ENCODE measurements at regions not wholly inside any gene's neighbourhood (a gene's known extent, or its start where the extent isn't known, plus 50 kb on each side); places are given as distances from the start of the nearest gene placed in this dataset.
A peak's percentile ranks its signal among the peaks of the same experiment; 100 is the strongest.

- H3K27ac ChIP-seq (ENCODE audit: low read depth): peak overlapping the region; percentile 26; the same call in 1 of the 2 replicates
- peaks cover 32% of the 10 kb centered on the region for H3K4me1 ChIP-seq (ENCODE audit: insufficient read depth)
- Mint-ChIP-seq H3K9me3 (peaks cover 19% of the 10 kb centered on the region), H3K4me1 (peaks cover 24% of the 10 kb centered on the region), H3K27ac (peak overlapping the region; percentile 30), H3K36me3 (ENCODE audit: low read depth) (peaks cover 7% of the 10 kb centered on the region; the same call in 2 of the 3 replicates), H3K4me3 (no peak overlapping the region), H3K27me3 (ENCODE audit: insufficient read depth, low read depth, poor library complexity) (no peaks in the 10 kb centered on the region)
- H3F3A ChIP-seq (replicated peaks; ENCODE audit: low read depth): 0 out of 2 replicates have a peak, but pooled peaks cover 3% of the 10 kb centered on the region
- no peaks in the 10 kb centered on the region for H3K79me2 ChIP-seq (replicated peaks; ENCODE audit: insufficient read depth)
- no peaks in the 10 kb centered on the region for H3K27me3 ChIP-seq (ENCODE audit: insufficient read depth)
- ATAC-seq: peak; percentile 76
- TF ChIP-seq POLR2AphosphoS5 (IDR thresholded peaks at IDR 0.05; ENCODE audit: low read depth): no peak
- peak; percentile 48; the same call in 1 of the 2 replicates for TF ChIP-seq NANOG (IDR thresholded peaks at IDR 0.05; ENCODE audit: borderline replicate concordance)
- DNase-seq (ENCODE audit: low spot score): peak; percentile 36
- H4K20me1 ChIP-seq (replicated peaks; ENCODE audit: insufficient read depth): no peaks in the 10 kb centered on the region
- no peaks in the 10 kb centered on the region for H3K36me3 ChIP-seq (ENCODE audit: insufficient read depth)
- no peak overlapping the region for H2AFZ ChIP-seq
- peak overlapping the region; percentile 28 for H3K4me2 ChIP-seq
- H3K4me3 ChIP-seq: no peak overlapping the region; the same call in 1 of the 2 replicates
- H3K9me2 ChIP-seq (ENCODE audit: insufficient read depth): peaks cover 14% of the 10 kb centered on the region; the same call in 1 of the 2 replicates
These were observed 295.4 kb downstream of the TOX3 start for GRCh38 chr16:52251495-52251894.

GRCh38 chr16:52247737-52248136 lies 299.2 kb downstream of the TOX3 start:
- no peak overlapping the region for H2AFZ ChIP-seq
- H3F3A ChIP-seq (replicated peaks; ENCODE audit: low read depth): 0 out of 2 replicates have a peak, but pooled peaks cover 3% of the 10 kb centered on the region
- no peaks in the 10 kb centered on the region for H3K27me3 Mint-ChIP-seq (ENCODE audit: insufficient read depth, low read depth, poor library complexity)
- no peak overlapping the region for H3K27ac Mint-ChIP-seq
- H3K36me3 Mint-ChIP-seq (ENCODE audit: low read depth): peaks cover 7% of the 10 kb centered on the region; the same call in 2 of the 3 replicates
- H3K36me3 ChIP-seq (ENCODE audit: insufficient read depth): no peaks in the 10 kb centered on the region
- no peak overlapping the region for H3K4me2 ChIP-seq
- no peak for DNase-seq (ENCODE audit: low spot score)
- H3K4me1 Mint-ChIP-seq: peaks cover 17% of the 10 kb centered on the region
- no peak overlapping the region for H3K4me3 ChIP-seq
- peaks cover 10% of the 10 kb centered on the region; the same call in 1 of the 2 replicates for H3K9me2 ChIP-seq (ENCODE audit: insufficient read depth)
- no peaks in the 10 kb centered on the region for H3K27me3 ChIP-seq (ENCODE audit: insufficient read depth)
- no peaks in the 10 kb centered on the region for H4K20me1 ChIP-seq (replicated peaks; ENCODE audit: insufficient read depth)
- no peaks in the 10 kb centered on the region for H3K79me2 ChIP-seq (replicated peaks; ENCODE audit: insufficient read depth)
- H3K4me3 Mint-ChIP-seq: no peak overlapping the region
- H3K27ac ChIP-seq (ENCODE audit: low read depth): no peak overlapping the region
- ATAC-seq: no peak
- peaks cover 23% of the 10 kb centered on the region for H3K4me1 ChIP-seq (ENCODE audit: insufficient read depth)
- H3K9me3 Mint-ChIP-seq: peaks cover 25% of the 10 kb centered on the region
- TF ChIP-seq REST (IDR thresholded peaks at IDR 0.05; ENCODE audit: unreplicated experiment) (no peak), NANOG (IDR thresholded peaks at IDR 0.05; ENCODE audit: borderline replicate concordance) (no peak), EZH2 (IDR thresholded peaks at IDR 0.05; ENCODE audit: low read depth, unreplicated experiment) (no peak), EZH2phosphoT487 (IDR thresholded peaks at IDR 0.05; ENCODE audit: unreplicated experiment) (no peak), ZNF331 (CRISPR knock-in tag; IDR thresholded peaks at IDR 0.05; ENCODE audit: low read depth) (no peak), ZNF114 (CRISPR knock-in tag; IDR thresholded peaks at IDR 0.05) (no peak), CREB1 (CRISPR knock-in tag; IDR thresholded peaks at IDR 0.05; ENCODE audit: low read depth) (no peak), JUNB (IDR thresholded peaks at IDR 0.05; ENCODE audit: unreplicated experiment) (no peak), ETS1 (IDR thresholded peaks at IDR 0.05) (no peak), STAT1 (IDR thresholded peaks at IDR 0.05; ENCODE audit: unreplicated experiment) (no peak), POLR2AphosphoS5 (IDR thresholded peaks at IDR 0.05; ENCODE audit: low read depth) (no peak), ZNF462 (CRISPR knock-in tag; IDR thresholded peaks at IDR 0.05) (no peak)
